A673 (cell line): ENCODE measurements at regions not wholly inside any gene's neighbourhood (a gene's known extent, or its start where the extent isn't known, plus 50 kb on each side); places are given as distances from the start of the nearest gene placed in this dataset.

Source experiments
- BruUV-seq: library from RNA; stranded (reverse); fragments of 400-500 nt; replicated peaks from 2 replicates; lab custom pipeline; 2021; lab: Mats Ljungman, UMichigan
- CTCF ChIA-PET: fragments of 300-600 bp; sonication (Branson Sonifier 250); formaldehyde crosslinking; loops from one replicate; lab custom pipeline; 2022; ENCODE audit warnings: antibody characterized with exemption; lab: Charles Lee
- POLR2A ChIA-PET: fragments of 300-600 bp; sonication (Branson Sonifier 250); formaldehyde crosslinking; loops from one replicate; lab custom pipeline; 2022; ENCODE audit warnings: antibody characterized with exemption; ENCODE audit not compliant: low non-redundant PET; lab: Charles Lee
- DNase-seq: peaks from one replicate; pipeline ENCODE4 v3.0.0-alpha.2; 2015; ENCODE audit warnings: low spot score
- H3K27ac ChIP-seq: fragments of 200-600 bp; sonication (generic); 2 replicates; pipeline ENCODE4 v1.5.1; 2016; ENCODE audit warnings: mixed run types, low read depth, mild to moderate bottlenecking, mixed read lengths, antibody characterized with exemption, low read length; ENCODE audit not compliant: poor library complexity, severe bottlenecking
- H3K27me3 ChIP-seq: fragments of 200-600 bp; sonication (generic); replicated peaks from 2 replicates; pipeline ENCODE4 v1.6.1; 2017; ENCODE audit warnings: mixed run types, low read depth, mild to moderate bottlenecking, mixed read lengths, antibody characterized with exemption, low read length; ENCODE audit not compliant: insufficient read depth, poor library complexity
- H3K36me3 ChIP-seq: fragments of 200-600 bp; sonication (generic); 2 replicates; pipeline ENCODE4 v1.6.1; 2016; ENCODE audit warnings: mixed run types, mild to moderate bottlenecking, mixed read lengths, antibody characterized with exemption, low read length; ENCODE audit not compliant: insufficient read depth, poor library complexity, severe bottlenecking
- H3K4me1 ChIP-seq: fragments of 200-600 bp; sonication (generic); 2 replicates; pipeline ENCODE4 v1.6.1; 2017; ENCODE audit warnings: mixed run types, mild to moderate bottlenecking, mixed read lengths, antibody characterized with exemption, low read length; ENCODE audit not compliant: insufficient read depth, poor library complexity, severe bottlenecking
- H3K4me3 ChIP-seq: fragments of 200-600 bp; sonication (generic); 2 replicates; pipeline ENCODE4 v1.5.1; 2016; ENCODE audit warnings: low read depth, mixed run types, mild to moderate bottlenecking, mixed read lengths, low read length; ENCODE audit not compliant: poor library complexity, severe bottlenecking
- H3K9me3 ChIP-seq: fragments of 200-600 bp; sonication (generic); 2 replicates; pipeline ENCODE4 v1.6.1; 2016; ENCODE audit warnings: mixed run types, low read depth, mild to moderate bottlenecking, mixed read lengths, antibody characterized with exemption, low read length; ENCODE audit not compliant: poor library complexity, severe bottlenecking
- CTCF ChIP-seq: fragments of 300-800, 200-600 bp; sonication (generic); conservative IDR thresholded peaks from 2 replicates; pipeline ENCODE4 v1.5.1; 2017; ENCODE audit warnings: low read depth, mild to moderate bottlenecking, antibody characterized with exemption, low read length, moderate library complexity, mixed read lengths
- EZH2 ChIP-seq: fragments of 200-600 bp; sonication (generic); IDR thresholded peaks from 2 replicates; pipeline ENCODE4 v1.6.1; 2017; ENCODE audit warnings: borderline replicate concordance, low read depth, mild to moderate bottlenecking, mixed read lengths, antibody characterized with exemption, low read length; ENCODE audit not compliant: poor library complexity, severe bottlenecking
- intact Hi-C: fragments of 100-400 bp; cut with micrococcal nuclease; formaldehyde crosslinking; loops from one replicate; pipeline ENCODE4 v1.10.0; 2022; ENCODE audit not compliant: unreplicated experiment

GRCh38 chr13:104256701-104257100 is 1190.5 kb upstream of the SLC10A2 start:
- no peaks in the 10 kb centered on the region for H3K27me3 ChIP-seq
- CTCF ChIA-PET: no interaction called here
- no TSS peak for BruUV-seq
- no peaks in the 10 kb centered on the region for H3K4me1 ChIP-seq
- no peak for DNase-seq
- H3K9me3 ChIP-seq: no peaks in the 10 kb centered on the region
- no peak for TF ChIP-seq EZH2
- H3K36me3 ChIP-seq: no peaks in the 10 kb centered on the region
- POLR2A ChIA-PET: no interaction called here
- no peak overlapping the region for H3K27ac ChIP-seq
- no peak overlapping the region for H3K4me3 ChIP-seq
- intact Hi-C loops: no loop called here

- Histone ChIP-seq H3K27ac (no peak overlapping the region), H3K9me3 (no peaks in the 10 kb centered on the region), H3K4me1 (no peaks in the 10 kb centered on the region), H3K4me3 (no peak overlapping the region), H3K27me3 (no peaks in the 10 kb centered on the region), H3K36me3 (no peaks in the 10 kb centered on the region)
- ChIA-PET POLR2A (no interaction called here), CTCF (no interaction called here)
- no peak for TF ChIP-seq CTCF
- no peak for TF ChIP-seq EZH2
- BruUV-seq: no TSS peak
- intact Hi-C loops: no loop called here
- no peak for DNase-seq
These were observed 1187.0 kb upstream of the SLC10A2 start for GRCh38 chr13:104253063-104253680.

- intact Hi-C loops: no loop called here
- POLR2A ChIA-PET: no interaction called here
- DNase-seq: no peak
- no peak overlapping the region for H3K4me3 ChIP-seq
- no peaks in the 10 kb centered on the region for H3K27me3 ChIP-seq
- H3K27ac ChIP-seq: no peak overlapping the region
- H3K36me3 ChIP-seq: no peaks in the 10 kb centered on the region
- no TSS peak for BruUV-seq
- no peak for TF ChIP-seq CTCF
- TF ChIP-seq EZH2: no peak
- H3K4me1 ChIP-seq: no peaks in the 10 kb centered on the region
- H3K9me3 ChIP-seq: no peaks in the 10 kb centered on the region
- CTCF ChIA-PET: no interaction called here
These were observed 1185.7 kb upstream of the SLC10A2 start for GRCh38 chr13:104251931-104252330.

GRCh38 chr13:104246955-104247354 is 1180.7 kb upstream of the SLC10A2 start:
- no TSS peak for BruUV-seq
- Histone ChIP-seq H3K27me3 (no peaks in the 10 kb centered on the region), H3K36me3 (no peaks in the 10 kb centered on the region), H3K4me1 (no peaks in the 10 kb centered on the region), H3K4me3 (no peak overlapping the region), H3K9me3 (no peaks in the 10 kb centered on the region), H3K27ac (no peak overlapping the region)
- POLR2A ChIA-PET: no interaction called here
- TF ChIP-seq EZH2: no peak
- no peak for TF ChIP-seq CTCF
- DNase-seq: no peak
- intact Hi-C loops: no loop called here
- CTCF ChIA-PET: no interaction called here
